ENCODE measurements at regions not wholly inside any gene's neighbourhood (a gene's known extent, or its start where the extent isn't known, plus 50 kb on each side); places are given as distances from the start of the nearest gene placed in this dataset.

DNA sequence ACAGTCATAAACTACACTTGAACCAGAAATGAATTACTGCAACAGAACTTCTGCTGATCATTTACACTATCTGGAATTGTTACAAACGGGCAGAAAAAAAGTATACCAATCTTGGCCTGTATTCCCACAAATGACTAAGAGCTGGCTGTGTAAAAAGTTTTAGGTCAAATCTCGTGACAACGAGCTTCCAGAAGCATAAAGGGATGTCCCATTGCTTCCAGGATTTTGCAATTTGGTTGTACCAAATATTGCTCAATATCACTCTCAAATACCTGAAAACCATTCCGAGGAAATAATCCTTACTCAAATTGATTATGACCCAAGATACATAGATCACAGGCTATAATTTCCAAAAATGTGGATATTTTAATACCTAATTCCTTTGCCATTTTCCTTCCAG lies 175.6 kb downstream of the TBX15 start:
- TF ChIP-seq, protein P1, sequence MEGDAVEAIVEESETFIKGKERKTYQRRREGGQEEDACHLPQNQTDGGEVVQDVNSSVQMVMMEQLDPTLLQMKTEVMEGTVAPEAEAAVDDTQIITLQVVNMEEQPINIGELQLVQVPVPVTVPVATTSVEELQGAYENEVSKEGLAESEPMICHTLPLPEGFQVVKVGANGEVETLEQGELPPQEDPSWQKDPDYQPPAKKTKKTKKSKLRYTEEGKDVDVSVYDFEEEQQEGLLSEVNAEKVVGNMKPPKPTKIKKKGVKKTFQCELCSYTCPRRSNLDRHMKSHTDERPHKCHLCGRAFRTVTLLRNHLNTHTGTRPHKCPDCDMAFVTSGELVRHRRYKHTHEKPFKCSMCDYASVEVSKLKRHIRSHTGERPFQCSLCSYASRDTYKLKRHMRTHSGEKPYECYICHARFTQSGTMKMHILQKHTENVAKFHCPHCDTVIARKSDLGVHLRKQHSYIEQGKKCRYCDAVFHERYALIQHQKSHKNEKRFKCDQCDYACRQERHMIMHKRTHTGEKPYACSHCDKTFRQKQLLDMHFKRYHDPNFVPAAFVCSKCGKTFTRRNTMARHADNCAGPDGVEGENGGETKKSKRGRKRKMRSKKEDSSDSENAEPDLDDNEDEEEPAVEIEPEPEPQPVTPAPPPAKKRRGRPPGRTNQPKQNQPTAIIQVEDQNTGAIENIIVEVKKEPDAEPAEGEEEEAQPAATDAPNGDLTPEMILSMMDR (IDR thresholded peaks at IDR 0.05): no peak
- TF ChIP-seq POLR2A (IDR thresholded peaks at IDR 0.05): no peak
